ENCODE measurements at regions not wholly inside any gene's neighbourhood (a gene's known extent, or its start where the extent isn't known, plus 50 kb on each side); places are given as distances from the start of the nearest gene placed in this dataset.

GRCh38 chr17:34776456-34777443 is 184.5 kb downstream of the CCT6B start:
- TF ChIP-seq, protein P1, sequence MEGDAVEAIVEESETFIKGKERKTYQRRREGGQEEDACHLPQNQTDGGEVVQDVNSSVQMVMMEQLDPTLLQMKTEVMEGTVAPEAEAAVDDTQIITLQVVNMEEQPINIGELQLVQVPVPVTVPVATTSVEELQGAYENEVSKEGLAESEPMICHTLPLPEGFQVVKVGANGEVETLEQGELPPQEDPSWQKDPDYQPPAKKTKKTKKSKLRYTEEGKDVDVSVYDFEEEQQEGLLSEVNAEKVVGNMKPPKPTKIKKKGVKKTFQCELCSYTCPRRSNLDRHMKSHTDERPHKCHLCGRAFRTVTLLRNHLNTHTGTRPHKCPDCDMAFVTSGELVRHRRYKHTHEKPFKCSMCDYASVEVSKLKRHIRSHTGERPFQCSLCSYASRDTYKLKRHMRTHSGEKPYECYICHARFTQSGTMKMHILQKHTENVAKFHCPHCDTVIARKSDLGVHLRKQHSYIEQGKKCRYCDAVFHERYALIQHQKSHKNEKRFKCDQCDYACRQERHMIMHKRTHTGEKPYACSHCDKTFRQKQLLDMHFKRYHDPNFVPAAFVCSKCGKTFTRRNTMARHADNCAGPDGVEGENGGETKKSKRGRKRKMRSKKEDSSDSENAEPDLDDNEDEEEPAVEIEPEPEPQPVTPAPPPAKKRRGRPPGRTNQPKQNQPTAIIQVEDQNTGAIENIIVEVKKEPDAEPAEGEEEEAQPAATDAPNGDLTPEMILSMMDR (IDR thresholded peaks at IDR 0.05; ENCODE audit: unreplicated experiment) = no peak
- intact Hi-C loops (cut with micrococcal nuclease) = no loop called here
- Mint-ChIP-seq H3K27me3 (ENCODE audit: insufficient read depth, unreplicated experiment) (no peaks in the 10 kb centered on the region), H3K4me1 (ENCODE audit: insufficient read depth, unreplicated experiment) (no peaks in the 10 kb centered on the region), H3K27ac (ENCODE audit: low read depth, unreplicated experiment) (no peak overlapping the region), H3K36me3 (ENCODE audit: insufficient read depth, unreplicated experiment) (no peaks in the 10 kb centered on the region), H3K9me3 (ENCODE audit: unreplicated experiment) (peaks cover 53% of the 10 kb centered on the region), H3K4me3 (ENCODE audit: unreplicated experiment) (no peak overlapping the region)
- no TSS peak for BruUV-seq (replicated peaks)
- POLR2A ChIA-PET = no interaction called here
- CTCF ChIA-PET = no interaction called here
- no peak for DNase-seq (ENCODE audit: unreplicated experiment)

DNA sequence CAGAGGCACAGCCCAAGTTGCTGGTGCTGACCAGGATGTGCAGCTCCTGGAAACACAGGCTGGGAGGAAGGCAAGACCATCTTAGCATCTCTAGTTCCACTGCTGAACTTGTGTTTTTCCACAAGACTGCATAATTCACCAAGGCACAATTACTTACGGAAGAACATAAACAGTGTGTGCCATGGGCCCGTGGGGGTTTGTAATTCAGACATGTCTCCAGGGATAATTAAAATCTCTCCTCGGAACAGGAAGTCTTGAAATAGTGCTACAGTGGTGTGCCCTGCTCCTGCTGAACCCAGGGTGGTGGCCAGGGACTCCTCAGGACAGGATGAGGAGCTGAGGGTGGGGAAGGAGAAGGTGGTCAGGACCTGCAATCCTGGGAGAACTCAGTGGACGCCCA is 188.2 kb downstream of the CCT6B start:
- Mint-ChIP-seq H3K4me3 (ENCODE audit: unreplicated experiment) (no peak overlapping the region), H3K27ac (ENCODE audit: low read depth, unreplicated experiment) (no peak overlapping the region), H3K27me3 (ENCODE audit: insufficient read depth, unreplicated experiment) (no peaks in the 10 kb centered on the region), H3K9me3 (ENCODE audit: unreplicated experiment) (peaks cover 57% of the 10 kb centered on the region), H3K36me3 (ENCODE audit: insufficient read depth, unreplicated experiment) (no peaks in the 10 kb centered on the region), H3K4me1 (ENCODE audit: insufficient read depth, unreplicated experiment) (no peaks in the 10 kb centered on the region)
- no TSS peak for BruUV-seq (replicated peaks)
- no peak for DNase-seq (ENCODE audit: unreplicated experiment)
- intact Hi-C loops (cut with micrococcal nuclease) = no loop called here
- ChIA-PET POLR2A (no interaction called here), CTCF (no interaction called here)
- TF ChIP-seq, protein P1 (IDR thresholded peaks at IDR 0.05; ENCODE audit: unreplicated experiment) = no peak

GRCh38 chr17:34771891-34772290 is 189.4 kb downstream of the CCT6B start:
- no peak overlapping the region for H3K4me3 Mint-ChIP-seq (ENCODE audit: unreplicated experiment)
- ChIA-PET POLR2A (no interaction called here), CTCF (no interaction called here)
- H3K36me3 Mint-ChIP-seq (ENCODE audit: insufficient read depth, unreplicated experiment) = no peaks in the 10 kb centered on the region
- no peaks in the 10 kb centered on the region for H3K4me1 Mint-ChIP-seq (ENCODE audit: insufficient read depth, unreplicated experiment)
- peaks cover 54% of the 10 kb centered on the region for H3K9me3 Mint-ChIP-seq (ENCODE audit: unreplicated experiment)
- no TSS peak for BruUV-seq (replicated peaks)
- H3K27me3 Mint-ChIP-seq (ENCODE audit: insufficient read depth, unreplicated experiment) = no peaks in the 10 kb centered on the region
- no peak overlapping the region for H3K27ac Mint-ChIP-seq (ENCODE audit: low read depth, unreplicated experiment)
- intact Hi-C loops (cut with micrococcal nuclease) = no loop called here
- DNase-seq (ENCODE audit: unreplicated experiment) = no peak
- TF ChIP-seq, protein P1 (IDR thresholded peaks at IDR 0.05; ENCODE audit: unreplicated experiment) = no peak

DNA sequence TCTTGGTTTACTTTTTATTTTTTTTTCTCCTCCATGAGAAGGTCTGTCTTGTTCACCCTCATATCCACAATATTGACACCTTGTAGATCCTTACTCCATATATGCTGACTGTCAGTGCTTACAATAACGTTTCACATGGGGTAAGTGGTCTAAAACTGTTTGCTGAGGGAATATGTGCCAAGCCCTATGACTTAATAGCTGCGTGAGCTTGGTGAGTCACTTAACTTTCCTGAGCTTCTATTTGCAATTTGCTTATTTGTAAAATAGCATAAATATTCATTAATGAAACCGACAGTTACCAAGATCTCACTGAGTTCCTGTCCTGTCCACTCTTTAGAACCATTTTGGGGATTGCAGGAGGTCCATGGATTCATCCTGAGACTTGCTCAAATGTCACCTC is 190.7 kb downstream of the CCT6B start:
- no peaks in the 10 kb centered on the region for H3K36me3 Mint-ChIP-seq (ENCODE audit: insufficient read depth, unreplicated experiment)
- intact Hi-C loops (cut with micrococcal nuclease) = no loop called here
- DNase-seq (ENCODE audit: unreplicated experiment) = no peak
- no peak overlapping the region for H3K4me3 Mint-ChIP-seq (ENCODE audit: unreplicated experiment)
- H3K27me3 Mint-ChIP-seq (ENCODE audit: insufficient read depth, unreplicated experiment) = no peaks in the 10 kb centered on the region
- no TSS peak for BruUV-seq (replicated peaks)
- POLR2A ChIA-PET = no interaction called here
- TF ChIP-seq, protein P1 (IDR thresholded peaks at IDR 0.05; ENCODE audit: unreplicated experiment) = no peak
- H3K9me3 Mint-ChIP-seq (ENCODE audit: unreplicated experiment) = peaks cover 43% of the 10 kb centered on the region
- CTCF ChIA-PET = interaction anchor here (1.2 kb wide), 1 partner anchor 17 kb away, joined by 3 read pairs; no protein-coding TSS in a partner anchor
- H3K27ac Mint-ChIP-seq (ENCODE audit: low read depth, unreplicated experiment) = no peak overlapping the region
- no peaks in the 10 kb centered on the region for H3K4me1 Mint-ChIP-seq (ENCODE audit: insufficient read depth, unreplicated experiment)

Measured in MCF 10A (cell line).